Small intestine (tissue), 7 donors: ENCODE measurements at regions not wholly inside any gene's neighbourhood (a gene's known extent, or its start where the extent isn't known, plus 50 kb on each side); places are given as distances from the start of the nearest gene placed in this dataset.

Experiments
- DNase-seq, 2 donors: peaks; one replicate each; pipeline versions ENCODE4 v3.0.0 to v3.0.0-alpha.2; 2013
- FAIRE-seq: peaks from 2 replicates; lab custom pipeline; 2012; peaks lifted over from hg19 to GRCh38; lab: Jason Lieb, UNC
- H3K27ac ChIP-seq, 3 donors: one replicate each; pipeline ENCODE4 v1.5.1; 2013; ENCODE audit warnings: low read length in 2 of 3, mild to moderate bottlenecking in 2 of 3, control low read depth in 1 of 3, inconsistent platforms in 1 of 3, low read depth in 1 of 3, moderate library complexity in 1 of 3
- H3K27me3 ChIP-seq, 3 donors: one replicate each; pipeline ENCODE4 v1.6.1; 2013; ENCODE audit warnings: low read length in 3 of 3, inconsistent platforms in 1 of 3; ENCODE audit not compliant: control insufficient read depth in 3 of 3, insufficient read depth in 3 of 3
- H3K36me3 ChIP-seq, 3 donors: one replicate each; pipeline ENCODE4 v1.6.1; 2013; ENCODE audit warnings: low read length in 3 of 3, inconsistent platforms in 1 of 3, low read depth in 1 of 3, mild to moderate bottlenecking in 1 of 3, moderate library complexity in 1 of 3; ENCODE audit not compliant: control insufficient read depth in 3 of 3, insufficient read depth in 2 of 3
- H3K4me1 ChIP-seq, 3 donors: one replicate each; pipeline ENCODE4 v1.6.1; 2013; ENCODE audit warnings: low read length in 2 of 3, inconsistent platforms in 1 of 3, low read depth in 1 of 3, mild to moderate bottlenecking in 1 of 3, moderate library complexity in 1 of 3; ENCODE audit not compliant: control insufficient read depth in 3 of 3, insufficient read depth in 2 of 3
- H3K4me3 ChIP-seq, 3 donors: one replicate each; pipeline ENCODE4 v1.5.1; 2013; ENCODE audit warnings: low read length in 3 of 3, control low read depth in 1 of 3, inconsistent platforms in 1 of 3, low read depth in 1 of 3, mild to moderate bottlenecking in 1 of 3, moderate library complexity in 1 of 3
- H3K9me3 ChIP-seq, 2 donors: one replicate each; pipeline ENCODE4 v1.6.1; 2013; ENCODE audit warnings: low read depth in 1 of 2, low read length in 1 of 2; ENCODE audit not compliant: control insufficient read depth in 2 of 2, insufficient read depth in 1 of 2
- WGBS, 3 donors: extraction: QIAGEN DNeasy Blood & Tissue Kit; methylation state at CpG; one replicate each; pipeline ENCODE4 v1.1.7; 2013; 5-methylcytosine and 5-hydroxymethylcytosine counted together
- donor health status: healthy with polysubstance abuse.
- donor health status: control.
- donor health status: control.
- donor health status: Bipolar disorder and iron deficiency.
- donor health status: healthy.

GRCh38 chr19:16013851-16014840, 62.1 kb upstream of the TPM4 start:
- FAIRE-seq (no peak), DNase-seq (no peak)
- H3K4me1 ChIP-seq, result no peaks in the 10 kb centered on the region
- H3K27ac ChIP-seq, result no peak overlapping the region
- no peak overlapping the region for H3K4me3 ChIP-seq
- H3K9me3 ChIP-seq, result no peaks in the 10 kb centered on the region
- H3K36me3 ChIP-seq, result no peaks in the 10 kb centered on the region
- WGBS, 3 donors, result 91 to 95% (median 94%) methylated on average over 31 of the region's 31 CpGs
- no peaks in the 10 kb centered on the region for H3K27me3 ChIP-seq

- H3K27me3 ChIP-seq, result no peaks in the 10 kb centered on the region
- H3K4me1 ChIP-seq, result no peaks in the 10 kb centered on the region
- no peak overlapping the region for H3K4me3 ChIP-seq
- FAIRE-seq (no peak), DNase-seq (no peak)
- WGBS, 3 donors, result 91 to 92% (median 92%) methylated on average over 19 of the region's 19 CpGs
- no peaks in the 10 kb centered on the region for H3K9me3 ChIP-seq
- H3K36me3 ChIP-seq, result no peaks in the 10 kb centered on the region
- no peak overlapping the region for H3K27ac ChIP-seq
Measured at GRCh38 chr19:16014923-16015804, 61.1 kb upstream of the TPM4 start.

- FAIRE-seq (no peak), DNase-seq (no peak)
- no peak overlapping the region for H3K4me3 ChIP-seq
- H3K27me3 ChIP-seq, result no peaks in the 10 kb centered on the region
- H3K36me3 ChIP-seq, result no peaks in the 10 kb centered on the region
- no peaks in the 10 kb centered on the region for H3K4me1 ChIP-seq
- no peaks in the 10 kb centered on the region for H3K9me3 ChIP-seq
- 74 to 90% (median 75%) methylated on average over 3 of the region's 3 CpGs for WGBS, 3 donors
- H3K27ac ChIP-seq, result no peak overlapping the region
Measured at GRCh38 chr19:16015805-16016173, 60.5 kb upstream of the TPM4 start.

GRCh38 chr19:16016226-16017137, 59.8 kb upstream of the TPM4 start:
- H3K36me3 ChIP-seq, result no peaks in the 10 kb centered on the region
- H3K4me1 ChIP-seq, result no peaks in the 10 kb centered on the region
- no peaks in the 10 kb centered on the region for H3K9me3 ChIP-seq
- no peak overlapping the region for H3K4me3 ChIP-seq
- no peak overlapping the region for H3K27ac ChIP-seq
- no peak for DNase-seq
- 65 to 84% (median 73%) methylated on average over 15 of the region's 15 CpGs for WGBS, 3 donors
- no peak for FAIRE-seq
- H3K27me3 ChIP-seq, result no peaks in the 10 kb centered on the region

- FAIRE-seq, result no peak
Measured at GRCh38 chr19:16017138-16017490, 59.2 kb upstream of the TPM4 start.

GRCh38 chr19:16018106-16018755, 58.1 kb upstream of the TPM4 start:
- H3K4me1 ChIP-seq, result no peaks in the 10 kb centered on the region
- no peaks in the 10 kb centered on the region for H3K36me3 ChIP-seq
- H3K27me3 ChIP-seq, result no peaks in the 10 kb centered on the region
- DNase-seq (no peak), FAIRE-seq (no peak)
- no peak overlapping the region for H3K4me3 ChIP-seq
- WGBS, 3 donors, result 83 to 91% (median 85%) methylated on average over 17 of the region's 17 CpGs
- H3K9me3 ChIP-seq, result no peaks in the 10 kb centered on the region
- no peak overlapping the region for H3K27ac ChIP-seq

More at GRCh38 chr19:16017138-16017490, 59.2 kb upstream of the TPM4 start:
- no peaks in the 10 kb centered on the region for H3K4me1 ChIP-seq
- no peak overlapping the region for H3K27ac ChIP-seq
- H3K4me3 ChIP-seq, result no peak overlapping the region
- 85 to 90% (median 88%) methylated on average over 11 of the region's 11 CpGs for WGBS, 3 donors
- H3K27me3 ChIP-seq, result no peaks in the 10 kb centered on the region
- DNase-seq, result no peak
- no peaks in the 10 kb centered on the region for H3K36me3 ChIP-seq
- H3K9me3 ChIP-seq, result no peaks in the 10 kb centered on the region

- no peak for FAIRE-seq
- Histone ChIP-seq H3K4me3 (no peak overlapping the region), H3K27me3 (no peaks in the 10 kb centered on the region), H3K4me1 (no peaks in the 10 kb centered on the region), H3K36me3 (no peaks in the 10 kb centered on the region), H3K27ac (no peak overlapping the region), H3K9me3 (no peaks in the 10 kb centered on the region)
- DNase-seq, result no peak
- 62 to 72% (median 64%) methylated on average over 13 of the region's 13 CpGs for WGBS, 3 donors
Measured at GRCh38 chr19:16018801-16019551, 57.3 kb upstream of the TPM4 start.
